GM23338 (cell line): ENCODE measurements at regions not wholly inside any gene's neighbourhood (a gene's known extent, or its start where the extent isn't known, plus 50 kb on each side); places are given as distances from the start of the nearest gene placed in this dataset.

ENCODE experiments used
- CREB1 ChIP-seq: fragments of 250-450 bp; sonication (Bioruptor Pico); IDR thresholded peaks from 2 replicates; pipeline ENCODE4 v1.5.0; 2020; ENCODE audit warnings: low read depth, mild to moderate bottlenecking, moderate library complexity
- NANOG ChIP-seq: IDR thresholded peaks from 2 replicates; pipeline ENCODE4 v1.6.1; 2016; ENCODE audit warnings: antibody characterized with exemption, borderline replicate concordance
- POLR2AphosphoS5 ChIP-seq: IDR thresholded peaks from 2 replicates; pipeline ENCODE4 v1.6.1; 2016; ENCODE audit warnings: antibody characterized with exemption, low read depth
- REST ChIP-seq: IDR thresholded peaks from one replicate; pipeline ENCODE4 v1.6.1; 2018; ENCODE audit warnings: antibody characterized with exemption; ENCODE audit not compliant: unreplicated experiment
- STAT1 ChIP-seq: IDR thresholded peaks from one replicate; pipeline ENCODE4 v1.6.1; 2016; ENCODE audit warnings: antibody characterized with exemption; ENCODE audit not compliant: unreplicated experiment
- TF ChIP-seq, protein P1 (sequence below): fragments of 250-450 bp; sonication (Bioruptor Pico); IDR thresholded peaks from 2 replicates; pipeline ENCODE4 v1.5.0; 2020; ENCODE audit warnings: mild to moderate bottlenecking, moderate library complexity

- TF ChIP-seq, protein P1, sequence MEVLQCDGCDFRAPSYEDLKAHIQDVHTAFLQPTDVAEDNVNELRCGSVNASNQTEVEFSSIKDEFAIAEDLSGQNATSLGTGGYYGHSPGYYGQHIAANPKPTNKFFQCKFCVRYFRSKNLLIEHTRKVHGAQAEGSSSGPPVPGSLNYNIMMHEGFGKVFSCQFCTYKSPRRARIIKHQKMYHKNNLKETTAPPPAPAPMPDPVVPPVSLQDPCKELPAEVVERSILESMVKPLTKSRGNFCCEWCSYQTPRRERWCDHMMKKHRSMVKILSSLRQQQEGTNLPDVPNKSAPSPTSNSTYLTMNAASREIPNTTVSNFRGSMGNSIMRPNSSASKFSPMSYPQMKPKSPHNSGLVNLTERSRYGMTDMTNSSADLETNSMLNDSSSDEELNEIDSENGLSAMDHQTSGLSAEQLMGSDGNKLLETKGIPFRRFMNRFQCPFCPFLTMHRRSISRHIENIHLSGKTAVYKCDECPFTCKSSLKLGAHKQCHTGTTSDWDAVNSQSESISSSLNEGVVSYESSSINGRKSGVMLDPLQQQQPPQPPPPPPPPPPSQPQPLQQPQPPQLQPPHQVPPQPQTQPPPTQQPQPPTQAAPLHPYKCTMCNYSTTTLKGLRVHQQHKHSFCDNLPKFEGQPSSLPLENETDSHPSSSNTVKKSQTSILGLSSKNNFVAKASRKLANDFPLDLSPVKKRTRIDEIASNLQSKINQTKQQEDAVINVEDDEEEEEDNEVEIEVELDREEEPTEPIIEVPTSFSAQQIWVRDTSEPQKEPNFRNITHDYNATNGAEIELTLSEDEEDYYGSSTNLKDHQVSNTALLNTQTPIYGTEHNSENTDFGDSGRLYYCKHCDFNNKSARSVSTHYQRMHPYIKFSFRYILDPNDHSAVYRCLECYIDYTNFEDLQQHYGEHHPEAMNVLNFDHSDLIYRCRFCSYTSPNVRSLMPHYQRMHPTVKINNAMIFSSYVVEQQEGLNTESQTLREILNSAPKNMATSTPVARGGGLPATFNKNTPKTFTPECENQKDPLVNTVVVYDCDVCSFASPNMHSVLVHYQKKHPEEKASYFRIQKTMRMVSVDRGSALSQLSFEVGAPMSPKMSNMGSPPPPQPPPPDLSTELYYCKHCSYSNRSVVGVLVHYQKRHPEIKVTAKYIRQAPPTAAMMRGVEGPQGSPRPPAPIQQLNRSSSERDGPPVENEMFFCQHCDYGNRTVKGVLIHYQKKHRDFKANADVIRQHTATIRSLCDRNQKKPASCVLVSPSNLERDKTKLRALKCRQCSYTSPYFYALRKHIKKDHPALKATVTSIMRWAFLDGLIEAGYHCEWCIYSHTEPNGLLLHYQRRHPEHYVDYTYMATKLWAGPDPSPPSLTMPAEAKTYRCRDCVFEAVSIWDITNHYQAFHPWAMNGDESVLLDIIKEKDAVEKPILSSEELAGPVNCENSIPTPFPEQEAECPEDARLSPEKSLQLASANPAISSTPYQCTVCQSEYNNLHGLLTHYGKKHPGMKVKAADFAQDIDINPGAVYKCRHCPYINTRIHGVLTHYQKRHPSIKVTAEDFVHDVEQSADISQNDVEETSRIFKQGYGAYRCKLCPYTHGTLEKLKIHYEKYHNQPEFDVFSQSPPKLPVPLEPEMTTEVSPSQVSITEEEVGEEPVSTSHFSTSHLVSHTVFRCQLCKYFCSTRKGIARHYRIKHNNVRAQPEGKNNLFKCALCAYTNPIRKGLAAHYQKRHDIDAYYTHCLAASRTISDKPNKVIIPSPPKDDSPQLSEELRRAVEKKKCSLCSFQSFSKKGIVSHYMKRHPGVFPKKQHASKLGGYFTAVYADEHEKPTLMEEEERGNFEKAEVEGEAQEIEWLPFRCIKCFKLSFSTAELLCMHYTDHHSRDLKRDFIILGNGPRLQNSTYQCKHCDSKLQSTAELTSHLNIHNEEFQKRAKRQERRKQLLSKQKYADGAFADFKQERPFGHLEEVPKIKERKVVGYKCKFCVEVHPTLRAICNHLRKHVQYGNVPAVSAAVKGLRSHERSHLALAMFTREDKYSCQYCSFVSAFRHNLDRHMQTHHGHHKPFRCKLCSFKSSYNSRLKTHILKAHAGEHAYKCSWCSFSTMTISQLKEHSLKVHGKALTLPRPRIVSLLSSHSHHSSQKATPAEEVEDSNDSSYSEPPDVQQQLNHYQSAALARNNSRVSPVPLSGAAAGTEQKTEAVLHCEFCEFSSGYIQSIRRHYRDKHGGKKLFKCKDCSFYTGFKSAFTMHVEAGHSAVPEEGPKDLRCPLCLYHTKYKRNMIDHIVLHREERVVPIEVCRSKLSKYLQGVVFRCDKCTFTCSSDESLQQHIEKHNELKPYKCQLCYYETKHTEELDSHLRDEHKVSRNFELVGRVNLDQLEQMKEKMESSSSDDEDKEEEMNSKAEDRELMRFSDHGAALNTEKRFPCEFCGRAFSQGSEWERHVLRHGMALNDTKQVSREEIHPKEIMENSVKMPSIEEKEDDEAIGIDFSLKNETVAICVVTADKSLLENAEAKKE (CRISPR knock-in tag): no peak
- TF ChIP-seq POLR2AphosphoS5: no peak
- TF ChIP-seq NANOG: no peak
- no peak for TF ChIP-seq CREB1 (CRISPR knock-in tag)
- no peak for TF ChIP-seq REST
- no peak for TF ChIP-seq STAT1
Measured at GRCh38 chr5:148748702-148749392, 77.6 kb upstream of the ADRB2 start (continued).
